Endothelial cell of umbilical vein (primary cell): ENCODE measurements at regions not wholly inside any gene's neighbourhood (a gene's known extent, or its start where the extent isn't known, plus 50 kb on each side); places are given as distances from the start of the nearest gene placed in this dataset.

ENCODE experiments used
- BruUV-seq: library from RNA; stranded (reverse); fragments of 400-500 nt; replicated peaks from 2 replicates; lab custom pipeline; 2021; lab: Mats Ljungman, UMichigan
- CTCF ChIA-PET: fragments of 300-600, 350-600 bp; sonication (Branson Sonifier 250); formaldehyde crosslinking; loops from one replicate; lab custom pipeline; 2021; ENCODE audit warnings: antibody characterized with exemption, inconsistent platforms; lab: Charles Lee
- POLR2A ChIA-PET: fragments of 300-600, 350-600 bp; sonication (Branson Sonifier 250); formaldehyde crosslinking; loops from one replicate; lab custom pipeline; 2021; ENCODE audit warnings: antibody characterized with exemption, inconsistent platforms; lab: Charles Lee
- DNase-seq: peaks from one replicate; pipeline ENCODE4 v3.0.0-alpha.2; 2011; ENCODE audit warnings: low read depth, low spot score
- FAIRE-seq: peaks from 2 replicates; lab custom pipeline; 2011; peaks lifted over from hg19 to GRCh38; lab: Jason Lieb, UNC
- H2AFZ ChIP-seq: 2 replicates; pipeline ENCODE4 v1.6.0; 2012; ENCODE audit warnings: low read depth, low read length, control low read depth, inconsistent platforms
- H3K27ac ChIP-seq: 2 replicates; pipeline ENCODE4 v1.5.1; 2011; ENCODE audit warnings: low read depth, mild to moderate bottlenecking, control low read depth, low read length, moderate library complexity; ENCODE audit not compliant: insufficient read depth
- H3K27me3 ChIP-seq, 2 experiments: 2 replicates each; pipeline versions ENCODE4 v1.6.0 to v1.6.1; 2011; ENCODE audit warnings: low read length in 2 of 2, mixed read lengths in 1 of 2; ENCODE audit not compliant: control insufficient read depth in 2 of 2, insufficient read depth in 2 of 2
- H3K36me3 ChIP-seq, 2 experiments: 2 replicates in 1 of 2; 3 replicates in 1 of 2; pipeline ENCODE4 v1.5.1; 2011; ENCODE audit warnings: low read length in 2 of 2, mild to moderate bottlenecking in 1 of 2, moderate library complexity in 1 of 2; ENCODE audit not compliant: control insufficient read depth in 2 of 2, insufficient read depth in 2 of 2; ENCODE audit errors: extremely low read depth in 1 of 2
- H3K4me1 ChIP-seq: 3 replicates; pipeline ENCODE4 v1.5.1; 2011; ENCODE audit warnings: mild to moderate bottlenecking, low read length; ENCODE audit not compliant: control insufficient read depth, insufficient read depth; ENCODE audit errors: extremely low read depth
- H3K4me2 ChIP-seq: 2 replicates; pipeline ENCODE4 v1.6.1; 2011; ENCODE audit warnings: low read length, control low read depth, mixed read lengths; ENCODE audit not compliant: insufficient read depth
- H3K4me3 ChIP-seq, 3 experiments: fragments of 200-600 bp in 1 of 3; sonication (generic), shearing (Covaris generic) in 1 of 3; replicated peaks in 1 of 3; 2 replicates each; pipeline ENCODE4 v1.5.1; 2011 to 2016; ENCODE audit warnings: control low read depth in 3 of 3, low read length in 3 of 3, mild to moderate bottlenecking in 2 of 3, inconsistent platforms in 1 of 3, low read depth in 1 of 3, moderate library complexity in 1 of 3; ENCODE audit not compliant: insufficient read depth in 1 of 3
- H3K79me2 ChIP-seq: 2 replicates; pipeline ENCODE4 v1.6.0; 2012; ENCODE audit warnings: low read length, inconsistent platforms; ENCODE audit not compliant: control insufficient read depth, insufficient read depth
- H3K9ac ChIP-seq: replicated peaks from 2 replicates; pipeline ENCODE3; 2011; ENCODE audit warnings: low read length, control low read depth; ENCODE audit not compliant: insufficient read depth; ENCODE audit errors: extremely low read depth
- H3K9me1 ChIP-seq: replicated peaks from 3 replicates; pipeline ENCODE4 v1.6.0; 2011; ENCODE audit warnings: mild to moderate bottlenecking, low read length; ENCODE audit not compliant: control insufficient read depth, insufficient read depth; ENCODE audit errors: extremely low read depth
- H3K9me3 ChIP-seq: replicated peaks from 2 replicates; pipeline ENCODE4 v1.5.1; 2012; ENCODE audit warnings: low read length, inconsistent platforms; ENCODE audit not compliant: control insufficient read depth, insufficient read depth
- H4K20me1 ChIP-seq: replicated peaks from 2 replicates; pipeline ENCODE3; 2011; ENCODE audit warnings: mild to moderate bottlenecking, low read length; ENCODE audit not compliant: control insufficient read depth, insufficient read depth; ENCODE audit errors: extremely low read depth
- EZH2 ChIP-seq: IDR thresholded peaks from 2 replicates; pipeline ENCODE4 v1.6.1; 2012; ENCODE audit warnings: borderline replicate concordance, low read depth, mild to moderate bottlenecking, moderate library complexity, low read length, inconsistent platforms; ENCODE audit not compliant: severe bottlenecking
- FOS ChIP-seq: IDR thresholded peaks from 2 replicates; pipeline ENCODE4 v1.6.1; 2011; ENCODE audit warnings: mild to moderate bottlenecking, low read length, moderate library complexity, borderline replicate concordance; ENCODE audit not compliant: insufficient read depth
- GATA2 ChIP-seq: IDR thresholded peaks from 2 replicates; pipeline ENCODE4 v1.7.0; 2011; ENCODE audit warnings: low read depth, mild to moderate bottlenecking, moderate library complexity, mixed read lengths, low read length; ENCODE audit not compliant: insufficient read length, insufficient read depth
- JUN ChIP-seq: IDR thresholded peaks from 2 replicates; pipeline ENCODE4 v1.6.1; 2011; ENCODE audit warnings: borderline replicate concordance, low read depth; ENCODE audit not compliant: insufficient read length, insufficient read depth
- MYC ChIP-seq: IDR thresholded peaks from one replicate; pipeline ENCODE4 v1.6.1; 2011; ENCODE audit warnings: mild to moderate bottlenecking, low read depth, low read length
- POLR2A ChIP-seq: IDR thresholded peaks from 2 replicates; pipeline ENCODE4 v1.6.1; 2012; ENCODE audit warnings: low read depth, mild to moderate bottlenecking, control low read depth, low read length
- POLR2AphosphoS5 ChIP-seq: IDR thresholded peaks from 2 replicates; pipeline ENCODE4 v1.6.1; 2012; ENCODE audit warnings: low read depth, mild to moderate bottlenecking, control low read depth, low read length, moderate library complexity; ENCODE audit not compliant: insufficient read depth
- dilution Hi-C: fragments of 300-500 bp; cut with MboI; formaldehyde crosslinking; loops from one replicate; pipeline ENCODE4 v1.15.0; 2019; ENCODE audit warnings: low sequenced_read_pairs; ENCODE audit not compliant: extremely low pct_ligation_motif_present
- intact Hi-C: fragments of 100-400 bp; cut with micrococcal nuclease; formaldehyde crosslinking; loops from one replicate; pipeline ENCODE4 v1.10.0; 2022
- TF ChIP-seq, protein P1 (sequence below), 2 donors: IDR thresholded peaks; 1 replicate in 1 of 2; 2 replicates in 1 of 2; pipeline ENCODE4 v1.5.1; 2011; ENCODE audit warnings: low read length in 2 of 2, mild to moderate bottlenecking in 2 of 2, moderate library complexity in 2 of 2, control low read depth in 1 of 2, inconsistent platforms in 1 of 2, low read depth in 1 of 2; ENCODE audit not compliant: insufficient read depth in 1 of 2; ENCODE audit errors: extremely low read depth in 1 of 2
- TF ChIP-seq, protein P2 (sequence below): IDR thresholded peaks from 2 replicates; pipeline ENCODE4 v1.6.1; 2011; ENCODE audit not compliant: insufficient read depth, insufficient read length

DNA sequence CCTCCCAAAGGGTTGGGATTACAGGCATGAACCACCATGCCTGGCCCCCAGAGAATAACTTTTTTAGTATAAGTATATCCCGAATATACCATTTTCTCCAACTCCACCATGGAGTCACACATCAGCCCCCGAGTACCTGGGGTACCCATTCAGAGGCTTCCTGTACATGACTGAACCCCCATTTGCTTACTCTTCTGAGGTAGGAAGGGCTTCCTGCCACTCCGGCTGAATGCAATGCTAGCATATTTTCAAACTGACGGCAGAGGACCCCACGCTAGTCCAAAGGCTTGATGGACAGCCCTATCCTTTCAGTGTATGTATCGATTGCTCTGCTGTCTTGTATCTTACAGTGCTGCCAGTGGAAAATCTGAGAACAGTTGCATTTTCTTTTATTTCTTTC lies 220.6 kb upstream of the SH3BP4 start:
- no peaks in the 10 kb centered on the region for H4K20me1 ChIP-seq
- H2AFZ ChIP-seq, result no peak overlapping the region
- no peaks in the 10 kb centered on the region for H3K9me3 ChIP-seq
- no peak for TF ChIP-seq FOS
- TF ChIP-seq, protein P1, sequence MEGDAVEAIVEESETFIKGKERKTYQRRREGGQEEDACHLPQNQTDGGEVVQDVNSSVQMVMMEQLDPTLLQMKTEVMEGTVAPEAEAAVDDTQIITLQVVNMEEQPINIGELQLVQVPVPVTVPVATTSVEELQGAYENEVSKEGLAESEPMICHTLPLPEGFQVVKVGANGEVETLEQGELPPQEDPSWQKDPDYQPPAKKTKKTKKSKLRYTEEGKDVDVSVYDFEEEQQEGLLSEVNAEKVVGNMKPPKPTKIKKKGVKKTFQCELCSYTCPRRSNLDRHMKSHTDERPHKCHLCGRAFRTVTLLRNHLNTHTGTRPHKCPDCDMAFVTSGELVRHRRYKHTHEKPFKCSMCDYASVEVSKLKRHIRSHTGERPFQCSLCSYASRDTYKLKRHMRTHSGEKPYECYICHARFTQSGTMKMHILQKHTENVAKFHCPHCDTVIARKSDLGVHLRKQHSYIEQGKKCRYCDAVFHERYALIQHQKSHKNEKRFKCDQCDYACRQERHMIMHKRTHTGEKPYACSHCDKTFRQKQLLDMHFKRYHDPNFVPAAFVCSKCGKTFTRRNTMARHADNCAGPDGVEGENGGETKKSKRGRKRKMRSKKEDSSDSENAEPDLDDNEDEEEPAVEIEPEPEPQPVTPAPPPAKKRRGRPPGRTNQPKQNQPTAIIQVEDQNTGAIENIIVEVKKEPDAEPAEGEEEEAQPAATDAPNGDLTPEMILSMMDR (IDR thresholded peaks at IDR 0.05; ENCODE audit: extremely low read depth in 1 of 2, insufficient read depth in 1 of 2, low read depth in 1 of 2, low read length in 2 of 2), result no peak
- no peak for TF ChIP-seq EZH2
- TF ChIP-seq, protein P2, sequence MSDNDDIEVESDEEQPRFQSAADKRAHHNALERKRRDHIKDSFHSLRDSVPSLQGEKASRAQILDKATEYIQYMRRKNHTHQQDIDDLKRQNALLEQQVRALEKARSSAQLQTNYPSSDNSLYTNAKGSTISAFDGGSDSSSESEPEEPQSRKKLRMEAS, result no peak
- TF ChIP-seq POLR2AphosphoS5, result no peak
- no peak for TF ChIP-seq GATA2
- TF ChIP-seq MYC, result no peak
- TF ChIP-seq JUN, result no peak
- no peak for TF ChIP-seq POLR2A
- no peak overlapping the region for H3K9ac ChIP-seq
- intact Hi-C loops, result no loop called here
- dilution Hi-C loops, result no loop called here
- no peak overlapping the region for H3K27ac ChIP-seq
- no peaks in the 10 kb centered on the region for H3K9me1 ChIP-seq
- ChIA-PET POLR2A (no interaction called here), CTCF (no interaction called here)
- FAIRE-seq (no peak), DNase-seq (no peak)
- no peaks in the 10 kb centered on the region for H3K79me2 ChIP-seq
- no peak overlapping the region for H3K4me3 ChIP-seq
- H3K4me1 ChIP-seq, result no peaks in the 10 kb centered on the region
- H3K4me2 ChIP-seq, result no peak overlapping the region
- no peaks in the 10 kb centered on the region for H3K36me3 ChIP-seq
- H3K27me3 ChIP-seq, result peaks cover 3 to 6% of the 10 kb centered on the region in 2 experiments
- no TSS peak for BruUV-seq
